ENCODE measurements at regions not wholly inside any gene's neighbourhood (a gene's known extent, or its start where the extent isn't known, plus 50 kb on each side); places are given as distances from the start of the nearest gene placed in this dataset.

DNA sequence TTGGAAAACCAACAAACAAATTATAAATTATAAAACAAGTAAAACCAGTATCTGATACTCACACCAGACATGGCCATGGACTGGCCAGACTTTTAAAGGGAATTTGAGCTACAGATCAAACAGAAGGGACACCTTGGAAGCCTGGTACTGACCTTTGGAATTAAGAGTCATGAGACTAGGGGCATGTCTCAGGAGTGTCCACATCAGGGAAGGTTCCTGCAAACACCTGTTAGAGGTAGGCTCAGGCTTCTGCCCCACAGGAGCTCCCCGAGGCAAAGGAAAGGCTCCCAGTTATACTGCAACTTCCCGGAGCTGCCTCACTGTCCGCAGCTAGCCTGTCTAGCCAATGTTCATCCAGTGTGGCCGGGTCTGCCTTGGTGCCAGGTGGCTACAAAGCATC, 290.1 kb downstream of the BUD13 start:
- TF ChIP-seq, protein P1, sequence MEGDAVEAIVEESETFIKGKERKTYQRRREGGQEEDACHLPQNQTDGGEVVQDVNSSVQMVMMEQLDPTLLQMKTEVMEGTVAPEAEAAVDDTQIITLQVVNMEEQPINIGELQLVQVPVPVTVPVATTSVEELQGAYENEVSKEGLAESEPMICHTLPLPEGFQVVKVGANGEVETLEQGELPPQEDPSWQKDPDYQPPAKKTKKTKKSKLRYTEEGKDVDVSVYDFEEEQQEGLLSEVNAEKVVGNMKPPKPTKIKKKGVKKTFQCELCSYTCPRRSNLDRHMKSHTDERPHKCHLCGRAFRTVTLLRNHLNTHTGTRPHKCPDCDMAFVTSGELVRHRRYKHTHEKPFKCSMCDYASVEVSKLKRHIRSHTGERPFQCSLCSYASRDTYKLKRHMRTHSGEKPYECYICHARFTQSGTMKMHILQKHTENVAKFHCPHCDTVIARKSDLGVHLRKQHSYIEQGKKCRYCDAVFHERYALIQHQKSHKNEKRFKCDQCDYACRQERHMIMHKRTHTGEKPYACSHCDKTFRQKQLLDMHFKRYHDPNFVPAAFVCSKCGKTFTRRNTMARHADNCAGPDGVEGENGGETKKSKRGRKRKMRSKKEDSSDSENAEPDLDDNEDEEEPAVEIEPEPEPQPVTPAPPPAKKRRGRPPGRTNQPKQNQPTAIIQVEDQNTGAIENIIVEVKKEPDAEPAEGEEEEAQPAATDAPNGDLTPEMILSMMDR (conservative IDR thresholded peaks at IDR 0.05; ENCODE audit: low read depth in 2 of 2): no peak
- TF ChIP-seq EZH2 (IDR thresholded peaks at IDR 0.05; ENCODE audit: low read depth, unreplicated experiment): no peak
- TF ChIP-seq, protein P2, sequence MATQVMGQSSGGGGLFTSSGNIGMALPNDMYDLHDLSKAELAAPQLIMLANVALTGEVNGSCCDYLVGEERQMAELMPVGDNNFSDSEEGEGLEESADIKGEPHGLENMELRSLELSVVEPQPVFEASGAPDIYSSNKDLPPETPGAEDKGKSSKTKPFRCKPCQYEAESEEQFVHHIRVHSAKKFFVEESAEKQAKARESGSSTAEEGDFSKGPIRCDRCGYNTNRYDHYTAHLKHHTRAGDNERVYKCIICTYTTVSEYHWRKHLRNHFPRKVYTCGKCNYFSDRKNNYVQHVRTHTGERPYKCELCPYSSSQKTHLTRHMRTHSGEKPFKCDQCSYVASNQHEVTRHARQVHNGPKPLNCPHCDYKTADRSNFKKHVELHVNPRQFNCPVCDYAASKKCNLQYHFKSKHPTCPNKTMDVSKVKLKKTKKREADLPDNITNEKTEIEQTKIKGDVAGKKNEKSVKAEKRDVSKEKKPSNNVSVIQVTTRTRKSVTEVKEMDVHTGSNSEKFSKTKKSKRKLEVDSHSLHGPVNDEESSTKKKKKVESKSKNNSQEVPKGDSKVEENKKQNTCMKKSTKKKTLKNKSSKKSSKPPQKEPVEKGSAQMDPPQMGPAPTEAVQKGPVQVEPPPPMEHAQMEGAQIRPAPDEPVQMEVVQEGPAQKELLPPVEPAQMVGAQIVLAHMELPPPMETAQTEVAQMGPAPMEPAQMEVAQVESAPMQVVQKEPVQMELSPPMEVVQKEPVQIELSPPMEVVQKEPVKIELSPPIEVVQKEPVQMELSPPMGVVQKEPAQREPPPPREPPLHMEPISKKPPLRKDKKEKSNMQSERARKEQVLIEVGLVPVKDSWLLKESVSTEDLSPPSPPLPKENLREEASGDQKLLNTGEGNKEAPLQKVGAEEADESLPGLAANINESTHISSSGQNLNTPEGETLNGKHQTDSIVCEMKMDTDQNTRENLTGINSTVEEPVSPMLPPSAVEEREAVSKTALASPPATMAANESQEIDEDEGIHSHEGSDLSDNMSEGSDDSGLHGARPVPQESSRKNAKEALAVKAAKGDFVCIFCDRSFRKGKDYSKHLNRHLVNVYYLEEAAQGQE (IDR thresholded peaks at IDR 0.05; ENCODE audit: unreplicated experiment): no peak
- TF ChIP-seq CREB1 (CRISPR knock-in tag; IDR thresholded peaks at IDR 0.05; ENCODE audit: low read depth): no peak
- TF ChIP-seq, protein P3, sequence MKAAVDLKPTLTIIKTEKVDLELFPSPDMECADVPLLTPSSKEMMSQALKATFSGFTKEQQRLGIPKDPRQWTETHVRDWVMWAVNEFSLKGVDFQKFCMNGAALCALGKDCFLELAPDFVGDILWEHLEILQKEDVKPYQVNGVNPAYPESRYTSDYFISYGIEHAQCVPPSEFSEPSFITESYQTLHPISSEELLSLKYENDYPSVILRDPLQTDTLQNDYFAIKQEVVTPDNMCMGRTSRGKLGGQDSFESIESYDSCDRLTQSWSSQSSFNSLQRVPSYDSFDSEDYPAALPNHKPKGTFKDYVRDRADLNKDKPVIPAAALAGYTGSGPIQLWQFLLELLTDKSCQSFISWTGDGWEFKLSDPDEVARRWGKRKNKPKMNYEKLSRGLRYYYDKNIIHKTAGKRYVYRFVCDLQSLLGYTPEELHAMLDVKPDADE (IDR thresholded peaks at IDR 0.05): no peak
- no peak for TF ChIP-seq POLR2AphosphoS5 (IDR thresholded peaks at IDR 0.05; ENCODE audit: low read depth)
